GM23338 (cell line): ENCODE measurements at regions not wholly inside any gene's neighbourhood (a gene's known extent, or its start where the extent isn't known, plus 50 kb on each side); places are given as distances from the start of the nearest gene placed in this dataset.

ENCODE experiments used
- ATAC-seq: fragments of 200-7000 bp; cut with Tn5 transposase; 3 replicates; pipeline ENCODE4 v1.9.1; 2020
- DNase-seq: peaks from one replicate; pipeline ENCODE4 v3.0.0-alpha.2; 2015; ENCODE audit warnings: low spot score
- H2AFZ ChIP-seq: fragments of 200-600 bp; sonication (generic); 2 replicates; pipeline ENCODE4 v1.8.0; 2016; ENCODE audit warnings: antibody characterized with exemption, mild to moderate bottlenecking, moderate library complexity
- H3F3A ChIP-seq: fragments of 200-600 bp; sonication (generic); replicated peaks from 2 replicates; pipeline ENCODE4 v1.8.0; 2017; ENCODE audit warnings: antibody characterized with exemption, mixed run types, low read depth
- H3K27ac ChIP-seq: fragments of 200-600 bp; sonication (generic); 2 replicates; pipeline ENCODE4 v1.6.1; 2016; ENCODE audit warnings: low read depth
- H3K27me3 ChIP-seq: fragments of 200-600 bp; sonication (generic); 2 replicates; pipeline ENCODE4 v1.8.0; 2016; ENCODE audit warnings: mild to moderate bottlenecking, mixed run types, moderate library complexity; ENCODE audit not compliant: insufficient read depth
- H3K36me3 ChIP-seq: fragments of 200-600 bp; sonication (generic); 2 replicates; pipeline ENCODE4 v1.8.0; 2016; ENCODE audit warnings: mild to moderate bottlenecking; ENCODE audit not compliant: insufficient read depth
- H3K4me1 ChIP-seq: fragments of 200-600 bp; sonication (generic); 2 replicates; pipeline ENCODE4 v1.8.0; 2016; ENCODE audit warnings: mild to moderate bottlenecking, moderate library complexity; ENCODE audit not compliant: insufficient read depth
- H3K4me2 ChIP-seq: fragments of 200-600 bp; sonication (generic); 2 replicates; pipeline ENCODE4 v1.7.1; 2017; ENCODE audit warnings: mixed run types
- H3K4me3 ChIP-seq: fragments of 200-600 bp; sonication (generic); 2 replicates; pipeline ENCODE4 v1.6.1; 2016; ENCODE audit warnings: mixed run types
- H3K79me2 ChIP-seq: fragments of 200-600 bp; sonication (generic); replicated peaks from 2 replicates; pipeline ENCODE4 v1.8.0; 2017; ENCODE audit warnings: mild to moderate bottlenecking; ENCODE audit not compliant: insufficient read depth
- H3K9me2 ChIP-seq: fragments of 200-600 bp; sonication (generic); 2 replicates; pipeline ENCODE4 v1.8.0; 2017; ENCODE audit not compliant: insufficient read depth
- H4K20me1 ChIP-seq: fragments of 200-600 bp; sonication (generic); replicated peaks from 2 replicates; pipeline ENCODE4 v1.8.0; 2017; ENCODE audit warnings: mild to moderate bottlenecking; ENCODE audit not compliant: insufficient read depth
- H3K27ac Mint-ChIP-seq: 2 replicates; pipeline ENCODE4 v1.8.0; 2020; ENCODE audit warnings: inconsistent platforms, mild to moderate bottlenecking, moderate library complexity, mixed read lengths
- H3K27me3 Mint-ChIP-seq: 3 replicates; pipeline ENCODE4 v1.8.0; 2022; ENCODE audit warnings: low read depth, mild to moderate bottlenecking, moderate library complexity, mixed read lengths, inconsistent platforms; ENCODE audit not compliant: insufficient read depth, poor library complexity
- H3K36me3 Mint-ChIP-seq: 3 replicates; pipeline ENCODE4 v1.8.0; 2021; ENCODE audit warnings: low read depth, mild to moderate bottlenecking, inconsistent platforms, moderate library complexity, mixed read lengths
- H3K4me1 Mint-ChIP-seq: 3 replicates; pipeline ENCODE4 v1.8.0; 2020; ENCODE audit warnings: mild to moderate bottlenecking, inconsistent platforms, mixed read lengths
- H3K4me3 Mint-ChIP-seq: 3 replicates; pipeline ENCODE4 v1.8.0; 2021; ENCODE audit warnings: moderate library complexity, mild to moderate bottlenecking, inconsistent platforms, mixed read lengths
- H3K9me3 Mint-ChIP-seq: 3 replicates; pipeline ENCODE4 v1.8.0; 2020; ENCODE audit warnings: moderate library complexity, mild to moderate bottlenecking, inconsistent platforms, mixed read lengths
- CTCF ChIP-seq, 2 experiments: fragments of 200-600 bp in 1 of 2; sonication (generic) in 1 of 2; conservative IDR thresholded peaks; 2 replicates each; pipeline versions ENCODE4 v1.5.1 to v1.6.1; 2016 to 2017; ENCODE audit warnings: antibody characterized with exemption in 2 of 2, low read depth in 2 of 2, mild to moderate bottlenecking in 2 of 2, moderate library complexity in 1 of 2
- EZH2 ChIP-seq: fragments of 200-600 bp; sonication (generic); IDR thresholded peaks from one replicate; pipeline ENCODE4 v1.8.0; 2017; ENCODE audit warnings: antibody characterized with exemption, mild to moderate bottlenecking, low read depth; ENCODE audit not compliant: unreplicated experiment
- EZH2phosphoT487 ChIP-seq: fragments of 200-600 bp; sonication (generic); IDR thresholded peaks from one replicate; pipeline ENCODE4 v1.8.1; 2018; ENCODE audit warnings: antibody characterized with exemption; ENCODE audit not compliant: unreplicated experiment
- POLR2AphosphoS5 ChIP-seq: IDR thresholded peaks from 2 replicates; pipeline ENCODE4 v1.6.1; 2016; ENCODE audit warnings: antibody characterized with exemption, low read depth
- STAT1 ChIP-seq: IDR thresholded peaks from one replicate; pipeline ENCODE4 v1.6.1; 2016; ENCODE audit warnings: antibody characterized with exemption; ENCODE audit not compliant: unreplicated experiment
- ZNF114 ChIP-seq: fragments of 250-450 bp; sonication (Bioruptor Pico); IDR thresholded peaks from 2 replicates; pipeline ENCODE4 v1.5.0; 2020; ENCODE audit warnings: mild to moderate bottlenecking, moderate library complexity
- ZNF331 ChIP-seq: fragments of 250-450 bp; sonication (Bioruptor Pico); IDR thresholded peaks from 2 replicates; pipeline ENCODE4 v1.5.0; 2020; ENCODE audit warnings: low read depth, mild to moderate bottlenecking, moderate library complexity
- TF ChIP-seq, protein P1 (sequence below): IDR thresholded peaks from one replicate; pipeline ENCODE4 v1.6.1; 2018; ENCODE audit warnings: antibody characterized with exemption; ENCODE audit not compliant: unreplicated experiment
- TF ChIP-seq, protein P2 (sequence below): IDR thresholded peaks from 2 replicates; pipeline ENCODE4 v1.6.1; 2016; ENCODE audit warnings: antibody characterized with exemption

DNA sequence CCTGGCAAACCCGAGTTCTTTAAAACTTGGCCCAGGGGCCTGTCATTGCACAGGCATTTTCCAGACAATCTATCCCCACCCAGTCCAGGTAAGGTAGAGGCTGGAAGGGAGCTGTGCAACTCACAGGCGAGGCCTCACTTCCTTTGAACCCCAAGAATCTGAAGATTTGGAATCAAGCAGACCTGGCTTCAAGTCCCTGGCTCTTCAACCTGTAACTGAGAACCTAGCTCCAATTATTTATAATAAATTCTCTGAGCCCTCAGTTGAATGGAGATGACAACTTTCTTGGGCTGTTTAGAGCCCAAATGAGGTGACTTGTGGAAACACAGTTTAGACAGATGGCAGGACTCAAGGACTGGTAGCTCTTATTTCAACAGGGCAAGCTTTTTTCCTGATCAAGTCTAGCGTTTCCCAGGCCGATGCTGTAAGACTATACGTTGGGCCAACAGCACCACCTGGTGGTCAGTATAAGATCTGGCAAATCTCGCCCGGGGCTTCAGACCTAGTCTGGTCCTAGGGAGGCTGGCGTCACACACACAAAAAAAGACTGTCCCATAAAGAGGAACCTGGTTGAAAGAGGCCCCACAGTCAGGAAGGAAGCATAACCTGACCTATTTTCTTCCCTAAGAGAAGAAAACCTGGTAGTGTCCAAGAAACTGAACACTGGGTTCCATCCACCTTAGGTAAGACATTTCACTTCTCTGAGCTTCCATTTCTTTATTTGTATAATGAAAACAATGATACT is 117.9 kb downstream of the C17orf67 start:
- no peaks in the 10 kb centered on the region for H3F3A ChIP-seq
- Mint-ChIP-seq H3K4me1 (peaks cover 15% of the 10 kb centered on the region), H3K4me3 (no peak overlapping the region), H3K36me3 (no peaks in the 10 kb centered on the region), H3K9me3 (no peaks in the 10 kb centered on the region), H3K27me3 (peaks cover 7% of the 10 kb centered on the region), H3K27ac (no peak overlapping the region)
- no peak overlapping the region for H3K4me3 ChIP-seq
- peaks cover 3% of the 10 kb centered on the region; the same call in 1 of the 2 replicates for H3K4me1 ChIP-seq
- no peak overlapping the region for H2AFZ ChIP-seq
- no peaks in the 10 kb centered on the region for H3K79me2 ChIP-seq
- no peaks in the 10 kb centered on the region for H3K27me3 ChIP-seq
- no peaks in the 10 kb centered on the region for H3K9me2 ChIP-seq
- TF ChIP-seq CTCF (conservative IDR thresholded peaks at IDR 0.05; ENCODE audit: low read depth in 2 of 2) (peak; percentile 86 to 89), ZNF114 (CRISPR knock-in tag) (no peak), EZH2 (no peak), EZH2phosphoT487 (no peak)
- TF ChIP-seq, protein P1, sequence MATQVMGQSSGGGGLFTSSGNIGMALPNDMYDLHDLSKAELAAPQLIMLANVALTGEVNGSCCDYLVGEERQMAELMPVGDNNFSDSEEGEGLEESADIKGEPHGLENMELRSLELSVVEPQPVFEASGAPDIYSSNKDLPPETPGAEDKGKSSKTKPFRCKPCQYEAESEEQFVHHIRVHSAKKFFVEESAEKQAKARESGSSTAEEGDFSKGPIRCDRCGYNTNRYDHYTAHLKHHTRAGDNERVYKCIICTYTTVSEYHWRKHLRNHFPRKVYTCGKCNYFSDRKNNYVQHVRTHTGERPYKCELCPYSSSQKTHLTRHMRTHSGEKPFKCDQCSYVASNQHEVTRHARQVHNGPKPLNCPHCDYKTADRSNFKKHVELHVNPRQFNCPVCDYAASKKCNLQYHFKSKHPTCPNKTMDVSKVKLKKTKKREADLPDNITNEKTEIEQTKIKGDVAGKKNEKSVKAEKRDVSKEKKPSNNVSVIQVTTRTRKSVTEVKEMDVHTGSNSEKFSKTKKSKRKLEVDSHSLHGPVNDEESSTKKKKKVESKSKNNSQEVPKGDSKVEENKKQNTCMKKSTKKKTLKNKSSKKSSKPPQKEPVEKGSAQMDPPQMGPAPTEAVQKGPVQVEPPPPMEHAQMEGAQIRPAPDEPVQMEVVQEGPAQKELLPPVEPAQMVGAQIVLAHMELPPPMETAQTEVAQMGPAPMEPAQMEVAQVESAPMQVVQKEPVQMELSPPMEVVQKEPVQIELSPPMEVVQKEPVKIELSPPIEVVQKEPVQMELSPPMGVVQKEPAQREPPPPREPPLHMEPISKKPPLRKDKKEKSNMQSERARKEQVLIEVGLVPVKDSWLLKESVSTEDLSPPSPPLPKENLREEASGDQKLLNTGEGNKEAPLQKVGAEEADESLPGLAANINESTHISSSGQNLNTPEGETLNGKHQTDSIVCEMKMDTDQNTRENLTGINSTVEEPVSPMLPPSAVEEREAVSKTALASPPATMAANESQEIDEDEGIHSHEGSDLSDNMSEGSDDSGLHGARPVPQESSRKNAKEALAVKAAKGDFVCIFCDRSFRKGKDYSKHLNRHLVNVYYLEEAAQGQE: no peak
- DNase-seq (peak; percentile 94), ATAC-seq (peak; percentile 98)
- H3K4me2 ChIP-seq: no peak overlapping the region
- no peaks in the 10 kb centered on the region for H4K20me1 ChIP-seq
- no peak overlapping the region for H3K27ac ChIP-seq
- no peaks in the 10 kb centered on the region for H3K36me3 ChIP-seq

DNA sequence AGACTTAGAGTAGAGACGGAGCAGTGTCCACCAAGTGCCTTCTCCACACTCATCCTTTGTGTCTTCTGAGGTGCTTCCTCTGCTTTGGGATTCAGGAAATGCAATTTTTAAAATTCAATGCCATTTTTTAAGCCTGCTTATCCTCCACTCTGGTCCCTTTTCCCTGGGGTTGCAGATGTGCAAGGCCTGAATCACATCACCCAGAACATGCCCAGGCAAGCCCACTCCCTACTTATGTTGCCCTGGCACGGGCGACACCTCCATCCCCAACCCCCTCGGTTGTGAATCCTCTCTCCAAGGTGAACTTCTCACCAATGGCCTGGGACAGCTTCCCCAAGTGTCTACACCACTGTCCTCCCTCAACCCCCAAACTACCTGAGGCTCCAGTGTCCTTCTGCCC is 116.2 kb downstream of the C17orf67 start:
- Histone ChIP-seq H2AFZ (no peak overlapping the region; the same call in 1 of the 2 replicates), H4K20me1 (no peaks in the 10 kb centered on the region), H3K27ac (no peak overlapping the region), H3K9me2 (no peaks in the 10 kb centered on the region), H3F3A (no peaks in the 10 kb centered on the region), H3K4me3 (no peak overlapping the region), H3K4me2 (no peak overlapping the region), H3K4me1 (peaks cover 3% of the 10 kb centered on the region; the same call in 1 of the 2 replicates), H3K79me2 (no peaks in the 10 kb centered on the region), H3K27me3 (no peaks in the 10 kb centered on the region), H3K36me3 (no peaks in the 10 kb centered on the region)
- ATAC-seq: no peak
- Mint-ChIP-seq H3K4me1 (peaks cover 15% of the 10 kb centered on the region), H3K36me3 (no peaks in the 10 kb centered on the region), H3K27me3 (peaks cover 7% of the 10 kb centered on the region), H3K9me3 (no peaks in the 10 kb centered on the region), H3K4me3 (no peak overlapping the region), H3K27ac (no peak overlapping the region)
- no peak for DNase-seq
- no peak for TF ChIP-seq POLR2AphosphoS5
- TF ChIP-seq, protein P1: no peak
- TF ChIP-seq STAT1: no peak
- TF ChIP-seq, protein P2, sequence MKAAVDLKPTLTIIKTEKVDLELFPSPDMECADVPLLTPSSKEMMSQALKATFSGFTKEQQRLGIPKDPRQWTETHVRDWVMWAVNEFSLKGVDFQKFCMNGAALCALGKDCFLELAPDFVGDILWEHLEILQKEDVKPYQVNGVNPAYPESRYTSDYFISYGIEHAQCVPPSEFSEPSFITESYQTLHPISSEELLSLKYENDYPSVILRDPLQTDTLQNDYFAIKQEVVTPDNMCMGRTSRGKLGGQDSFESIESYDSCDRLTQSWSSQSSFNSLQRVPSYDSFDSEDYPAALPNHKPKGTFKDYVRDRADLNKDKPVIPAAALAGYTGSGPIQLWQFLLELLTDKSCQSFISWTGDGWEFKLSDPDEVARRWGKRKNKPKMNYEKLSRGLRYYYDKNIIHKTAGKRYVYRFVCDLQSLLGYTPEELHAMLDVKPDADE: no peak
- TF ChIP-seq EZH2: no peak
- TF ChIP-seq ZNF331 (CRISPR knock-in tag): no peak
